Activated T-helper 2 cell treated with anti-CD3 and anti-CD28 coated beads, Interferon-gamma antibody, Interleukin-2, Interleukin-4, amounts not matched to agents 10 μg/mL and 5 μg/mL and 100 μg/mL, durations not matched to agents 14 hours and 24 hours and 36 hours (primary cell): ENCODE measurements at regions not wholly inside any gene's neighbourhood (a gene's known extent, or its start where the extent isn't known, plus 50 kb on each side); places are given as distances from the start of the nearest gene placed in this dataset.
"Not testable (repeated sequence)": the region's sequence is repeated elsewhere in the genome, so short reads cannot be mapped to it uniquely, and the experiment has no call there.

ENCODE experiments used
- DNase-seq: peaks from one replicate; pipeline ENCODE4 v3.0.0; 2021; ENCODE audit warnings: low spot score
- H3K27ac Mint-ChIP-seq: one replicate; pipeline ENCODE4 v1.8.0; 2021; ENCODE audit warnings: mixed read lengths
- H3K27me3 Mint-ChIP-seq: one replicate; pipeline ENCODE4 v1.8.0; 2021; ENCODE audit warnings: low read depth, mixed read lengths
- H3K36me3 Mint-ChIP-seq: one replicate; pipeline ENCODE4 v1.8.0; 2021; ENCODE audit warnings: low read depth, mixed read lengths
- H3K4me1 Mint-ChIP-seq: one replicate; pipeline ENCODE4 v1.8.0; 2021; ENCODE audit warnings: low read depth, mixed read lengths
- H3K4me3 Mint-ChIP-seq: one replicate; pipeline ENCODE4 v1.8.0; 2021; ENCODE audit warnings: low read depth, mild to moderate bottlenecking, moderate library complexity, mixed read lengths
- H3K9me3 Mint-ChIP-seq: one replicate; pipeline ENCODE4 v1.8.0; 2021; ENCODE audit warnings: mixed read lengths
- intact Hi-C: fragments of 100-400 bp; cut with micrococcal nuclease; formaldehyde crosslinking; loops from one replicate; pipeline ENCODE4 v1.15.1; 2023

DNA sequence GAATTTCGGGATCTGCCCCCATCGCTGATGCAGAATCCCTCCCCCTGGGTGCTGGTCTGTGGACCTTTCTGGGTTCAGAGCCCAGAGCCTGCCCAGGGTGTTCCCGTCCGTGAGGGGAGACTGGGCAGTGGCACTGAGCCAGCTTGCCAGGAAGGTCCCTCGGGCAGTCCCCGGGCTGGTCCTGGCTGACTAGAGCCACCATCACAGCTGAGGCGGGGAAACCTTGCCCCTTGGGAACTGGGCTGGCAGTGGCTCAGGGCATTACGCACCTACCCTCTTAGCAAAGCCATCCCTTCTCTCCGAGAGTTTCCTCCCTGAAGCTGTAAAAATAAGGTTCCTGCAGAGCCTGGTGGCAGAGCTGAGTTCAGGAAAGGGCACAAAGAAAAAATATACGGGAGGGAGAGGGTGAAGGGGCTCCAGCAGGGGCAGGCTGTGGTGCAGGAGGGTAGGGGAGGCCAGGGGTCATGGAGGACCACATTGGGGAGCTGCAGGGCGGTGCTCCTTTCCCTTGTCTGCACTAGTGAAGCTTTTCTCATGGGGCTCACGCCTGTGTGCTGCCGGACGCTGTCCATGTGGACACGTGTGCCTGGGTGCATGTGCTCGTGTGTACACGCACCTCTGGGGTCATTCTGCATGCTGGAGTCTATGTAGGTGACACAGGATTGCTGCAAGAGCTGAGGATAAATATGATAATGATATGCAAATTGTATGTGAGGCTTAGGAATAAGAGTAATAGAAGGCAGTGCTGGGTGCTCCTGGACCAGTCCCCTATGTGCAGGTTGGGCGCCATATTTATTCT is 118.9 kb downstream of the LHX2 start:
- Mint-ChIP-seq H3K4me3 (no peak overlapping the region), H3K27ac (no peak overlapping the region), H3K4me1 (peaks cover 9% of the 10 kb centered on the region), H3K27me3 (peaks cover 5% of the 10 kb centered on the region), H3K9me3 (no peaks in the 10 kb centered on the region), H3K36me3 (no peaks in the 10 kb centered on the region)
- DNase-seq = no peak
- intact Hi-C loops = no loop called here

DNA sequence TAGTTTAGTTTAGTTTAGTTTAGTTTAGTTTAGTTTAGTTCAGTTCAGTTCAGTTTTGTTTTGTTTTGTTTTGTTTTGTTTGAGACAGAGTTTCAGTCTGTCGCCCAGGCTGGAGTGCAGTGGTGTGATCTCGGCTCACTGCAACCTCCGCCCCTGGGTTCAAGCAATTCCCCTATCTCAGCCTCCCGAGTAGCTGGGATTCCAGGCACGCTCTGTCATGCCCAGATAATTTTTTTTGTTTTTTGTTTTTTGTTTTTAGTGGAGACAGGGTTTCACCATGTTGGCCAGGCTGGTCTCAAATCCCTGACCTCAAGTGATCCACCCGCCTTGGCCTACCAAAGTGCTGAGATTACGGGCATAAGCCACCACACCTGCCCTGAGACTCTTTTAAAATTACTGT is 120.0 kb downstream of the LHX2 start:
- H3K4me1 Mint-ChIP-seq, intact Hi-C loops, H3K4me3 Mint-ChIP-seq, H3K27me3 Mint-ChIP-seq, H3K36me3 Mint-ChIP-seq, DNase-seq, H3K27ac Mint-ChIP-seq, H3K9me3 Mint-ChIP-seq: not testable (repeated sequence)

DNA sequence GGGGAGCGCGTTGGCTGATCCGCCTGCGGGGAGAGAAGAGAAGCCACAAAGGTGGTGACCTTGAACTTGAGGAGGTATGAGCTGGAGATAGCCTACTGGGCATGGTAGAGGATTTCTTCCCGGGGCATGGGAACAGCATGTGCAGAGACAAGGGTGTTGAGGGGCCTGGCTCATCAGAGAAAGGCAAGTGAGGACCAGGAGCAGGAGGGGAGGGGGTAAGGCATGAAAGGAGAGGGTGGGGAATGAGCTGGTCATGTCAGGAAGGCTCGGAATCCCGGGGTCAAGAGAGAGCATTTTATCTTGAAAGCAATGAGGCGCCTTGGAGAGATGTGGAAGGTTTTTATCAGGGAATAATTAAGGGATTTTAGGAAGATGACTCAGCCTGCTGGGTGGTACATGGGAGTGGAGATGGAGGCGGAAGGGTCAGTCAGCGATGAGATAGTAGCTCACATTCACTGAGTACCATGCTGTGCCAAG is 121.1 kb downstream of the LHX2 start:
- peaks cover 9% of the 10 kb centered on the region for H3K27me3 Mint-ChIP-seq
- peaks cover 1% of the 10 kb centered on the region for H3K4me1 Mint-ChIP-seq
- H3K27ac Mint-ChIP-seq = no peak overlapping the region
- no peaks in the 10 kb centered on the region for H3K9me3 Mint-ChIP-seq
- intact Hi-C loops = no loop called here
- H3K36me3 Mint-ChIP-seq = no peaks in the 10 kb centered on the region
- H3K4me3 Mint-ChIP-seq = no peak overlapping the region
- no peak for DNase-seq

DNA sequence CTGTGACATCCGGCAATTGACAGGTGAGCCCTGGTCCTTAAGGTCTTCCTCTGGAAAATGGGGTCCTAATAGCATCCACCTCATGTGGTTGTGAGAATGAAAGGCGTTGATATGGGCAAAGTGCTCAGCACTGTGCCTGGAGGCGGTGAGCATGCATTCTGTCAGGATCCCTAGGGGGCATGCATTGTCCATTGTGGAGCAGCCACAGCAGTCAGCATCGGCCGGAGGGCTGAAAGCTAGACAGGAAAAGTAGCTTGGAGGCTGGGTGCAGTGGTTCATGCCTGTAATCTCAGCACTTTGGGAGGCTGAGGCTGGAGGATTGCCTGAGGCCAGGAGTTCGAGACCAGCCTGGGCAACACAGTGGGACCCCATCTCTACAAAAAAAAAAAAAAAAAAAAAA is 122.2 kb downstream of the LHX2 start:
- H3K9me3 Mint-ChIP-seq = no peaks in the 10 kb centered on the region
- peaks cover 1% of the 10 kb centered on the region for H3K4me1 Mint-ChIP-seq
- H3K27ac Mint-ChIP-seq = no peak overlapping the region
- DNase-seq = no peak
- H3K27me3 Mint-ChIP-seq = peaks cover 9% of the 10 kb centered on the region
- H3K36me3 Mint-ChIP-seq = no peaks in the 10 kb centered on the region
- intact Hi-C loops = no loop called here
- no peak overlapping the region for H3K4me3 Mint-ChIP-seq

DNA sequence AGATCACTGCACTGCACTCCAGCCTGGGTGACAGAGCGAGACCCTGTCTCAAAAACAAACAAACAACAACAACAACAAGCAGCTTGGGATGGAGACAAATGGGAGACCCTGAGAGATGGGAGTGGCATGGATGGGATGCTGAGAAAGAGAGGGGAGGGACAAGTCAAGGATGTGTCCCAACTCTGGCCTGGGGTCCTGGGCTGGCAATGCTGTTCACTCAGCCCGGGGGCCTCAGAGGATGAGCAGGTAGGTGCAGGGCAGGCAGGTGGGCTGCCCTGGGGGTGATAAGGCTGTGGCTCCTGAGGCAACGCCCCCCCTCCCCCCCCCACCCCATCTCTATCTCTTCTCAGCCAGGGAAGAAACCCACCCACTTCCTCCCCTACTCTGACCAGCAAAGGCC is 123.0 kb downstream of the LHX2 start:
- no peaks in the 10 kb centered on the region for H3K36me3 Mint-ChIP-seq
- no peak overlapping the region for H3K4me3 Mint-ChIP-seq
- H3K4me1 Mint-ChIP-seq = peaks cover 1% of the 10 kb centered on the region
- H3K27ac Mint-ChIP-seq = no peak overlapping the region
- DNase-seq = no peak
- peaks cover 9% of the 10 kb centered on the region for H3K27me3 Mint-ChIP-seq
- H3K9me3 Mint-ChIP-seq = no peaks in the 10 kb centered on the region
- intact Hi-C loops = no loop called here

DNA sequence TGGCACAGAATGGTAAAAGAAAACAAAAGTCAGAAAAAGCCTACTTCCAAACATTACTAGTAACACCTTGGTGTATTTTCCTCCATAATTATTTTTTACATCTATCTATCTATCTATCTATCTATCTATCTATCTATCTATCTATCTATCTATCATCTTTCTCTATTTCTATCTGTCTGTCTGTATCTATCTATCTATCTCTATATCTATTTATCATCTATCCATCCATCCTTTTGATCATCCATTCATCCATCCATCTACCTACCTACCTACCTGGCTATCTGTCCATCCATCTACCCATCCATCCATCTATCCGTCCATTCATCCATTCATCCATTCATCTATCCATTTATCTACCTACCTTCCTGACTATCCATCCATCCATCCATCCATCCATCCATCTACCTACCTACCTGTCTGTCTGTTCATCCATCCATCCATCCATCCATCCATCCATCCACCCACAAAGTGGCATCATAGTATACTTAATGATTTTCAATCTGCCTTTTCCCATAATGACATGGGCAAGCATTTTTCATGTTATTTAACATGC is 121.9 kb upstream of the NEK6 start:
- intact Hi-C loops = no loop called here
- H3K4me1 Mint-ChIP-seq = peaks cover 1% of the 10 kb centered on the region
- H3K4me3 Mint-ChIP-seq = no peak overlapping the region
- no peak for DNase-seq
- H3K27me3 Mint-ChIP-seq = peaks cover 6% of the 10 kb centered on the region
- no peaks in the 10 kb centered on the region for H3K36me3 Mint-ChIP-seq
- no peaks in the 10 kb centered on the region for H3K9me3 Mint-ChIP-seq
- H3K27ac Mint-ChIP-seq = no peak overlapping the region

DNA sequence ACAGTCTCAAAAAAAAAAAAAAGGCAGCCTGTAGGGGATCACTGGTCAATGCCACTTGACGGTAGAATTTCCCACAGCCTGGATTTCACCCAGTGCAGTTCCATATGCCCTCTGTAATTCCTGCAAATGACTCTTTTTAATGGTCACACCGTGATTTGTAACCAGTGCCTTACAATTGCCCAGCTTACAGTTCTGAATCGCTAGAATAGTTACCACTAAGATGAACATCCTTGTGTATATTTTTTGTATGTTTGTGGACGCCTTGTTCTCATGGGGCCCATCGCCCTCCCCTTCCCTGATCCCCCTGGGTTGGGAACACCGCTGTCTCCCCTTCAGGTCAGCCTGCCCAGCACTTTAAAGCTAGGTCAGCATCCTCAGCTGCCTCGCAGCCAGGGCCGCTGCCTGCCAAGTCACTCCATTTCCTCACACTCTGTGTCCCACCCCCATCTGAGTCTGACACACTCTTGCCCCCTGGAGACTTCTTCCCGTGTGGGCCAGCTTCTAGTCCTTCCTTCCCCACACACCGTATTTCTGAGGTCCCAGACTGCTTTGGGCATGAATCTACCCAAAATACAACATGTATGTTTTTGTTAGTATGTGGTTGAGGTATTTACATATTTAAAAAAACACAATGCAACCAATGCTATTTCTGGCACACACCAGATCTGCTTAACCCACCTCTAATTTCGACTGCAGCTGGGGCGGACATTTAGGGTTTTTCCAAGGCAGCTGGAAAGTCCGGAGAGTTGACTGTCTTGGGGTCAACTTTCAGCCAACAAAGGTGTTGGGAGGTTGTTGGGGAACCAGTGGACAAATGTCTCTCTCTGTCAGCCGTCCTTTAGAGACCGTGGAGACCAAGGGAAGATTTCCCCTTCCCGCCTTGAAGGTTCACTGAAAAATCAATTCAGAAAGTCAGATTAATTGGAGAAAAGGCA is 120.5 kb upstream of the NEK6 start:
- no peak for DNase-seq
- no peaks in the 10 kb centered on the region for H3K36me3 Mint-ChIP-seq
- no peak overlapping the region for H3K27ac Mint-ChIP-seq
- intact Hi-C loops = no loop called here
- no peaks in the 10 kb centered on the region for H3K9me3 Mint-ChIP-seq
- peaks cover 1% of the 10 kb centered on the region for H3K4me1 Mint-ChIP-seq
- no peak overlapping the region for H3K4me3 Mint-ChIP-seq
- H3K27me3 Mint-ChIP-seq = peaks cover 5% of the 10 kb centered on the region

DNA sequence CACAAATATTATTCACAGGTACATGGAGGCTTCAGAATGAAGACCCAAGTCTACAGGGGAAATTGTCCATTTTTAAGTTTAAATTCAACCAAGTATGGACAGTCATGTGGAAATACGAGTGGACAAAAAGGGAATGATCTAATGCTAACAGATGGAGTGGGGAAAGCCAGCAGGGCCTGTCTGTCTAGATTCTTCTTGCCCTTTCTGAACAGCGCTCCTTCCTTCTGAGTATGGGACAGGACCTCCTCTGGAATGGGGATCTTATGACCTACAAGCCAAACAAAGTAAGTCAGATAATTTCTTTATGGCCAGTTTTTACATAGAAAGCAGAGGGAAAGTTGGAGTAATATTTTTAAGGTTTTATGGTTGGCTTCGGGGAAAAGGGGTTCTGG is 119.8 kb upstream of the NEK6 start:
- no peak for DNase-seq
- no peaks in the 10 kb centered on the region for H3K36me3 Mint-ChIP-seq
- intact Hi-C loops = no loop called here
- H3K27ac Mint-ChIP-seq = no peak overlapping the region
- H3K27me3 Mint-ChIP-seq = peaks cover 5% of the 10 kb centered on the region
- H3K4me1 Mint-ChIP-seq = peaks cover 1% of the 10 kb centered on the region
- H3K4me3 Mint-ChIP-seq = no peak overlapping the region
- H3K9me3 Mint-ChIP-seq = no peaks in the 10 kb centered on the region

DNA sequence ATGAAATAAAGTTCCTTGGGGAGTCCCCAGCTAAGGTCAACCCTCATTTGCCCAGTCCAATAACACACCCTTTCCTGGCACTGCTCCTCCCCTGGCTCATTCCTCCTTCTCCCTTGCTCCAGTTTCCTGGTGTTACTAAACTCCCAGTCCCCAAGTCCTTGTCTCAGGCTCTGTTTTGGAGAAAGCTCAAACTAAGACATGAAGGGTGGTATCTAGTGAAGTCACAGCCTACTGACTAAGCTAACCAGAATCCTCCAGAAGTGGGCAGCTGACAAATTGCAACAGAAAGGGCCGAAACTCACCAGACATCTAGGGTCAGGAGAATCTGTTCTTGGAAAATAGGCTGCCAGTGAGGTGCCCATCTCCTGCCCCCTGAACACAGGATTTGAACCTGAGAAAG is 118.7 kb upstream of the NEK6 start:
- H3K36me3 Mint-ChIP-seq = no peaks in the 10 kb centered on the region
- H3K9me3 Mint-ChIP-seq = no peaks in the 10 kb centered on the region
- DNase-seq = no peak
- no peaks in the 10 kb centered on the region for H3K4me1 Mint-ChIP-seq
- no peak overlapping the region for H3K4me3 Mint-ChIP-seq
- intact Hi-C loops = no loop called here
- no peak overlapping the region for H3K27ac Mint-ChIP-seq
- H3K27me3 Mint-ChIP-seq = peaks cover 5% of the 10 kb centered on the region

DNA sequence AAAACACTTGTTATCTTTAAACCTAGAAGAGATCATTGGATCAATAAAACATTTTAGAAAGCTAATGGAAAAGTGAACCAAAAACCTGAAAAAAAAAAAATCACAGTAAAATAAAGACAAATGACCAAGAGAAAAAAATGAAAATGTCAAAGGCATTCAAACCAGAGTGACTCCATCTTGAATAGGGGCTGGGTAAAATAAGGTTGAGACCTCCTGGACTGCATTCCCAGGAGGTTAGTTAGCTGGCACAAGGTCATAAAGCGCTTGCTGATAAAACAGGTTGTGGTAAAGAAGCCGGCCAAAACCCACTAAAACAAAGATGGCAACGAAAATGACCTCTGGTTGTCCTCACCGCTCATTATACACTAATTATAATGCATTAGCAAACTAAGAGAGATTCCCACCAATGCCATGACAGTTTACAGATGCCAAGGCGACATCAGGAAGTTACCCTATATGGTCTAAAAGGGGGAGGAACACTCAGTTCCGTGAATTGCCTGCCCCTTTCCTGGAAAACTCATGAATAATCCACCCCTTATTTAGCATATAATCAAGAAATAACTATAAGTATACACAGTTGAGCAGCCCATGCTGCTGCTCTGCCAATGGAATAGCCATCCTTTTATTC is 116.7 kb upstream of the NEK6 start:
- no peaks in the 10 kb centered on the region for H3K9me3 Mint-ChIP-seq
- peaks cover under 1% of the 10 kb centered on the region for H3K27me3 Mint-ChIP-seq
- H3K4me3 Mint-ChIP-seq = no peak overlapping the region
- no peak overlapping the region for H3K27ac Mint-ChIP-seq
- H3K4me1 Mint-ChIP-seq = peaks cover 9% of the 10 kb centered on the region
- intact Hi-C loops = no loop called here
- H3K36me3 Mint-ChIP-seq = no peaks in the 10 kb centered on the region
- DNase-seq = no peak

DNA sequence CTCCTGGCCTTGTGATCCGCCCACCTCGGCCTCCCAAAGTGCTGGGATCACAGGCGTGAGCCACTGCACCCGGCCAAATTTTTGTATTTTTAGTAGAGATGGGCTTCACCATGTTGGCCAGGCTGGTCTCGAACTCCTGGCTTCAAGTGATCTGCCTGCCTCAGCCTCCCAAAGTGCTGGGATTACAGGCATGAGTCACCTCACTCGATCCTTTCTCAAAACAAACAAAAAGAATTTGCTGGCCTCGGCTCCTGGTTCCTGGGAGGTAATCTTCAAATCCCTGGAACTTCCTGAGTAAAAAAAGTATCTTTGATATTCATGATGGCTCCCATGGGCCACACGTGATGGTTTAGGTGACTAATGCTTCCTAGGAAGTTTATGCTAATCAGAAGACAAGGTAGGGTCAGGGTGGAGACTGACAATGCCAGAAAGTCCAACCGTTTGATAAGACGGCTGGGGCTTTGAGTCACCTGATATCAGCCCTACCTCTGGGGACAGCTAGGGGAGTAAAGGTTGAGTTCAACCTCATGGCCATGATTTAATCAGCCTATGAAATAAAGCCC is 113.1 kb upstream of the NEK6 start:
- intact Hi-C loops, H3K36me3 Mint-ChIP-seq, H3K27ac Mint-ChIP-seq, H3K9me3 Mint-ChIP-seq, DNase-seq, H3K27me3 Mint-ChIP-seq, H3K4me3 Mint-ChIP-seq: not testable (repeated sequence)
- peaks cover 13% of the 10 kb centered on the region for H3K4me1 Mint-ChIP-seq

DNA sequence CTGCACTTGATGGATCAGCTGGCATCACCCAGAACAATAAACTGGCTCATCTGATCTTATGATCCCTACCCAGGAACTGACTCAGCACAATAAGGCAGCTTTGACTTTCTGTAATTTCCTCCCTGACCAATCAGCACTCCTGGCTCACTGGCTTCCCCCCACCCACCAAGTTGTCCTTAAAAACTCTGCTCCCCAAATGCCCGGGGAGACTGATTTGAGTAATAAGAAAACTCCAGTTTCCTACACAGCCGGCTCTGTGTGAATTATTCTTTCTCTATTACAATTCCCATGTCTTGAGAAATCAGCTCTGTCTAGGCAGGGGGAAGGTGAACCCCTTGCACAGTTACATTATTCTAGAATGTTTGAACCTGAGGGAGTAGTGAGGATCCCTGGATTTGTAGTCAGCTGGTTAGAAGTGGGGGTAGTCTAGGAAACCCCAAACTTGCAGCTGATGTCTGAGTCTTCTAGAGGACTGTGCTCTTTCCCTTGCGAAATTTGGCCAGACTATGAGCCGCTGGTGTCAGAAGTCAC is 111.7 kb upstream of the NEK6 start:
- Mint-ChIP-seq H3K9me3 (no peaks in the 10 kb centered on the region), H3K4me1 (peaks cover 13% of the 10 kb centered on the region), H3K27ac (no peak overlapping the region), H3K27me3 (peaks cover 12% of the 10 kb centered on the region), H3K4me3 (no peak overlapping the region), H3K36me3 (no peaks in the 10 kb centered on the region)
- intact Hi-C loops = no loop called here
- DNase-seq = no peak
